Left renal cortex interstitium (tissue), 4 donors: ENCODE measurements at regions not wholly inside any gene's neighbourhood (a gene's known extent, or its start where the extent isn't known, plus 50 kb on each side); places are given as distances from the start of the nearest gene placed in this dataset.
"Not testable (repeated sequence)": the region's sequence is repeated elsewhere in the genome, so short reads cannot be mapped to it uniquely, and the experiment has no call there.

ENCODE experiments used
- DNase-seq, 4 donors: peaks; one replicate each; pipeline ENCODE4 v3.0.0-alpha.2; 2013; ENCODE audit warnings: low read depth in 4 of 4, low spot score in 2 of 4, missing footprints in 1 of 4

- no peak for DNase-seq
Observed at GRCh38 chr4:79574741-79575451, 166.9 kb upstream of the GK2 start.

- no peak for DNase-seq
Observed at GRCh38 chr4:79563219-79563618, 155.2 kb upstream of the GK2 start.

DNA sequence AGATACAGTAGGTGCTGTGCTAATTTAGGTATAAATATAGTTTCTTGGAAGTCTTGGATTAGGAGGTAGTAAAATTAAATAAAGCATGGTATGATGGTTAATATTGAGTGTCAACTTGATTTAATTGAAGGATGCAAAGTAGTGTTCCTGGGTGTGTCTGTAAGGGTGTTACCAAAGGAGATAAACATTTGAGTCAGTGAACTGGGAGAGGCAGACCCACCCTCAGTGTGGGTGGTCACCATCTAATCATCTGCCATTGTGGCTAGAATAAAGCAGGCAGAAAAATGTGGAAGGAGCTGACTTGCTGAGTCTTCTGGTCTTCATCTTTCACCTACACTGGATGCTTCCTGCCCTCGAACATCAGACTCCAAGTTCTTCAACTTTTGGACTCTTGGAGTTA lies 153.7 kb upstream of the GK2 start:
- no peak for DNase-seq

DNA sequence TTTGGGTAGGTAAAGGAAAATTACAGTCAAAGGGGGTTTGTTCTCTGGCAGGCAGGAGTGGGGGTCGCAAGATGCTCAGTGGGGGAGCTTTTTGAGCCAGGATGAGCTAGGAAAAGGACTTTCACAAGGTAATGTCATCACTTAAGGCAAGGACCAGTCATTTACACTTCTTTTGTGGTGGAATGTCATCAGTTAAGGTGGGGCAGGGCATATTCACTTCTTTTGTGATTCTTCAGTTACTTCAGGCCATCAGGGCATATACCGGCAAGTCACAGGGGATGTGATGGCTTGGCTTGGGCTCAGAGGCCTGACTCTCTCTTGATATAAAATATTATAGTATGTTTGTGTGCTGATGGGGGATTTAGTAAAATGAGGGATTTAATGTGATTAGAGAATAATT lies 151.4 kb upstream of the GK2 start:
- DNase-seq = not testable (repeated sequence)

- DNase-seq = no peak
Observed at GRCh38 chr4:79552311-79552710, 144.3 kb upstream of the GK2 start.

- DNase-seq = no peak
Observed at GRCh38 chr4:79551555-79551954, 143.5 kb upstream of the GK2 start.

DNA sequence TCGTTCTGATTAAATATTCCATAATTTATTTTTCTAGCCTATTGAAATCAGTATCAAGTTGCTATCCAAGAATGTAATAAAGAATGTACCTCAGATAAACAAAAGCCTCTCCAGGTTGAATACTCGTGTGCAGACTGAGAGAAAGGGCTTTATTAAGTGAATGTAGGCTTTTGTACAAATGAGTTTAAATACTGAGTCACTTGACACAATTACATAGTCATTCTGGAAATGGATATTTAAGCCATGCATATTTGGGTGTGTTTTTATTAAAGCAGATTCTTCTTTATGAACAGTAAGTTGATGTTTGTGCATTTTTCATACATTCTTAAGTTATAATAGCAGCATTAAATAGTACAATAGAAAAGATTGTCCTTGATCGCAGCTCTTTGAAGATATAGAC lies 139.8 kb upstream of the GK2 start:
- DNase-seq = no peak

- DNase-seq = not testable (repeated sequence)
Observed at GRCh38 chr4:79545292-79545691, 137.3 kb upstream of the GK2 start.

DNA sequence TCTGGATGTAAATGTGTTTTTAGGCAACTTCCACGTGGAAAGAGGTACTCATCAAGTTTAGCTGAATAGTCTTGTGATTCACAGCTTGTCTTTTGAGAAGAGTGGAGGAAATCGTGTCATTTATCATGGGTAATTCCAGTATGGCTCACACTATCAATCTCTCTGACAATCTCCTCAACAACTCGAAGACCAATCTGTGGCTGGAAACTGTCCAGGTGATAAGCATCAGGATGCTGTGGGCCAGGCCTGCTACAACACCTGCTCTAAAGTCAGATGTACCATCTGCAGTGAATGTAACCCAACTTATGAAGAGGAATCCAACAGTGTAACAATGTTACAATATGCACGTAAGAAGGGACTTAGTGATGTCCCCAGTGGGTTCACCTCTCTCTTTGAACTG lies 132.1 kb upstream of the GK2 start:
- no peak for DNase-seq

DNA sequence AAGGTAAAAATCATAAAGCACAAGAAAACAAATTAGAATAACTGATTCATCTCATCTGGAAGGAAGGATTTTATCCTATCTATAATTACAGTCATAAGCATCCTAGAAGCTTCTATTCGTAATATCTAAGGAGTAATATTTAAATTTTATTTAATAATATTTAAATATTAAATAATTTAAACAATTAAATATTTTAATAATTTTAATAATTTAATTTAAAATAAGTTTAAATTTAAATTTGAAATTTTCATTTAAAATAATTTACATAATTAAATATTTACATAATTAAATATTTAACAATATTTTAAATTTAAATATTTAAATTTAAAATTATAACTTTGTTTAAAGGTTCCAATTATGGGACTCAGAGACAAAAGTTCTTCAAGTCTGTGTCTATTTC lies 127.5 kb upstream of the GK2 start:
- no peak for DNase-seq

GRCh38 chr4:79528241-79528706 lies 120.2 kb upstream of the GK2 start:
- DNase-seq = no peak

- no peak for DNase-seq
Observed at GRCh38 chr4:79526641-79527565, 118.9 kb upstream of the GK2 start.

DNA sequence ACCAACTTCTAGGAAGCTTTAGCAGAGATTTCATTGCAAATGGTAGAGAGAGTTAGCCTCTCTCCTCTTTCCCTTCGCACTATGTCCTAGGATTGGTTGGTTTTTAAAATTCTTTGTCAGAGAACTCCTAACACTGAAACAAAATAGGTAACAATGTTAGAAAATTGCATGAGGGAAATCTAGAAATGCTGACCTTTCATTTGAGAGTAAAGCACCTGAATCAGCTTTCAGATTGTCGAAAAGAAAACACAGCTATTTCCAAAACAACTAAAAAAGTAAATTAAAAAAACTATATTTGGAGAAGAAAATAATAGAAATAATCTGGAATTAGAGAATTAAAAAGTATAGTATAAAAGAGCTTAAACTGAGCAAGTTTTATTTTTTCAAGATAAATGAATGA lies 108.1 kb upstream of the GK2 start:
- no peak for DNase-seq

DNA sequence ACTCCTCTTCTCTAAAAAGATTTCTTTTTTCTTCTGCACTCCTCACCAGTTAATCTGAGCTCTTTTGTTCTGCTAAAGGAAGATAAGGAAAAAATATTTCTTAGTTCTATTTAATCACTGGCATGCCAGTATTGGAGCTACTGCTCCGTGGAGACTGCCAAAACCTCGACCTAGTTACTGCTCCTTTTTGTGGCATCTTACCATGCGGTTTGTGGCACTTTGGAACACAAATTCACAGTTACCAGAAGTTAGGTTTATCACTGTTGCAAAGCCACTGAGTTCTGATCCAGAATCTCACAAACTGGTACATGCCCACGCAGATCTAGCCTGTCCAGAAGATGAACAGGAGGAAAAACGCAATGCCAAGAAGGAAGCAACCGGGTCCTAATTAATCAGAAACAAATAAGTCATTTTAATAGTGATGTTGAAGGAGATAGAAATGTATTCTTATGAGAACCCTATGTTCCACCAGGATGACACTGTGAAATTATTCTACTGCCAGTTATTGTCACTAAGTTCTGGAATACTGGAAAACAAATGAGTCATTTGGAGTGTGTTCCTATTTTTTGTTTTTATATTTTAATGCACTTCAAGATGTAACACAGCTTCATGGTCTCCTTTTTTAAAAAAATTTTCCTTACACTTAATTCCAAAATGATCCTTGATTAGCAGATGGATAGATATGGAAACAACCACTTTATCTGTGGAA lies 106.7 kb upstream of the GK2 start:
- no peak for DNase-seq

- DNase-seq = no peak
Observed at GRCh38 chr4:79513576-79513975, 105.5 kb upstream of the GK2 start.

GRCh38 chr4:79512363-79512762 lies 104.3 kb upstream of the GK2 start:
- DNase-seq = no peak

DNA sequence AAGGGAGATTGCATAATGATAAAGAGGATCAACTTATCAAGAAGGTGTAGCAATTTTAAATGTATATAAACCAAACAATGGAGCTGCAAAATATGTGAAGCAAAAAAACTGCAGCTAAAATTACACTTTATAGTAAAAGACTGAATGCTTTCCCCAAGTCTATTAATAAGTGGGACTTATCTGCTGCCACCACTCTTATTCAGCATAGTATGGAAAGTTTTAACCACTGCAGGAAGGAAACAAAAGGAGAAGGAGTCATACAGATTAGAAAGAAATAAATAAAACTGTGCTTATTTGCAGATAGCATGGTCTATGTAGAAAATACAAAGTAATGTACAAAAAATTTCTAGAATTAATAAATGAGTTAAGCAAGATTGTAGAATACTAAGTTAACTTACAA lies 94.1 kb upstream of the GK2 start:
- DNase-seq = no peak

DNA sequence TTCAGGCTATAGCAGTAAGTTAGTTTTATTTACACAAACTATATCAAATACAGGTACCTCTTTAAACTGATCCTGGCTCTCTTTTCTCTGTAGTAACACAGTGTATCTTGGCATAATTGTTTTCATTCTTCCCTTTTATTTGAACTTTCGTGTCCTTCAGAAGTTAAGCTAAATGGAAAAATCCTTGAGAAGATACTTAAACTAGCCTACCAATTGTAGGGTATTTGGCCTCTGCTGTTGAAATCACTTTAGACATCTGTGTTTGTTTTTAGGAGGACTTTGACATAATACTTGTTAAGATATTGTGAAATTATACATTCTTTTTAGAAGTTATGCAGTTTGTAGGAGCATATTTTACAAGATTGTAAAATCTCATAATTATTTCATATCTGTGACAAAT lies 90.3 kb upstream of the GK2 start:
- no peak for DNase-seq

GRCh38 chr4:79497001-79497400 lies 89.0 kb upstream of the GK2 start:
- DNase-seq = no peak

- no peak for DNase-seq
Observed at GRCh38 chr4:79495447-79495846, 87.4 kb upstream of the GK2 start.

GRCh38 chr4:79492148-79492547 lies 84.1 kb upstream of the GK2 start:
- DNase-seq = no peak
